ENCODE measurements at regions not wholly inside any gene's neighbourhood (a gene's known extent, or its start where the extent isn't known, plus 50 kb on each side); places are given as distances from the start of the nearest gene placed in this dataset.

DNA sequence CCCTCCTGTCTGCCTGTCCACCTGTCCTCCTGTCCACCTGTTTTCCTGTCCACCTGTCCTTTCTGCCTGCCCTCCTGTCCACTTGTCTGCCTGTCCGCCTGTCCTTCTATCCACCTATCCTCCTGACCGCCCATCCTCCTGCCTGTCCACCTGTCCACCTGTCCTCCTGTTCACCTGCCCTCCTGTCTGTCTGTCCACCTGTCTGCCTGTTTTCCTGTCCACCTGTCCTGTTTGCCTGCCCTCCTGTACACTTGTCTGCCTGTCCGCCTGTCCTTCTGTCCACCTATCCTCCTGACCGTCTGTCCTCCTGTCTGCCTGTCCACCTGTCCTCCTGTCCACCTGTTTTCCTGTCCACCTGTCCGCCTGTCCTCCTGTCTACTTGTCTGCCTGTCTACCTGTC, 682.8 kb downstream of the TBC1D22A start:
- no peak for TF ChIP-seq EZH2phosphoT487 (IDR thresholded peaks at IDR 0.05; ENCODE audit: insufficient read depth, low read depth)
- no peak for TF ChIP-seq EZH2 (IDR thresholded peaks at IDR 0.05; ENCODE audit: insufficient read depth, poor library complexity, severe bottlenecking)
